ENCODE measurements at regions not wholly inside any gene's neighbourhood (a gene's known extent, or its start where the extent isn't known, plus 50 kb on each side); places are given as distances from the start of the nearest gene placed in this dataset.

DNA sequence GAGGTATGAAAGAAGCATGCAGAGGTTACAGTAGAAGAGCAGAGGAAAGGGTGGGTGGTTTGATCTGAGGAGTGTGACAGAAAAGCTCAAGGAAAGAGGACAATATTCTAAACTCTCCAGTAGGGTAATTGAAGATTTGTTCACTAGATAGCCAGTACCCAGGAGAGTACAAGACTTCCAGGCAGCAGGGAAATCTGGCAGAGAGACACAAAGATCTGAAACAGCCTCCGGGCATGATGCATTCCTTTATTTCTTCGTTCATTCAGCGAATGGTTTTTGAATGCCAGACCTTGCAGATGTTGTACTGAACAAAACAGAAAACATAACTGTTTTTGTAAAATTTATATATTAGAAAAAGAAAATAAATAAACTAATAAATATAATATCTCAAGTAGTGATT, 766.6 kb downstream of the FAT4 start:
- intact Hi-C loops (cut with DNase I, micrococcal nuclease): no loop called here
- DNase-seq: no peak
- H3K4me3 ChIP-seq: no peak overlapping the region
- ATAC-seq: no peak
- no peaks in the 10 kb centered on the region for H3K36me3 ChIP-seq (ENCODE audit: low read depth)
- TF ChIP-seq, protein P1, sequence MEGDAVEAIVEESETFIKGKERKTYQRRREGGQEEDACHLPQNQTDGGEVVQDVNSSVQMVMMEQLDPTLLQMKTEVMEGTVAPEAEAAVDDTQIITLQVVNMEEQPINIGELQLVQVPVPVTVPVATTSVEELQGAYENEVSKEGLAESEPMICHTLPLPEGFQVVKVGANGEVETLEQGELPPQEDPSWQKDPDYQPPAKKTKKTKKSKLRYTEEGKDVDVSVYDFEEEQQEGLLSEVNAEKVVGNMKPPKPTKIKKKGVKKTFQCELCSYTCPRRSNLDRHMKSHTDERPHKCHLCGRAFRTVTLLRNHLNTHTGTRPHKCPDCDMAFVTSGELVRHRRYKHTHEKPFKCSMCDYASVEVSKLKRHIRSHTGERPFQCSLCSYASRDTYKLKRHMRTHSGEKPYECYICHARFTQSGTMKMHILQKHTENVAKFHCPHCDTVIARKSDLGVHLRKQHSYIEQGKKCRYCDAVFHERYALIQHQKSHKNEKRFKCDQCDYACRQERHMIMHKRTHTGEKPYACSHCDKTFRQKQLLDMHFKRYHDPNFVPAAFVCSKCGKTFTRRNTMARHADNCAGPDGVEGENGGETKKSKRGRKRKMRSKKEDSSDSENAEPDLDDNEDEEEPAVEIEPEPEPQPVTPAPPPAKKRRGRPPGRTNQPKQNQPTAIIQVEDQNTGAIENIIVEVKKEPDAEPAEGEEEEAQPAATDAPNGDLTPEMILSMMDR (IDR thresholded peaks at IDR 0.05): no peak
- H3K9me3 ChIP-seq: no peaks in the 10 kb centered on the region
- H3K4me1 ChIP-seq (ENCODE audit: low read depth): no peaks in the 10 kb centered on the region

DNA sequence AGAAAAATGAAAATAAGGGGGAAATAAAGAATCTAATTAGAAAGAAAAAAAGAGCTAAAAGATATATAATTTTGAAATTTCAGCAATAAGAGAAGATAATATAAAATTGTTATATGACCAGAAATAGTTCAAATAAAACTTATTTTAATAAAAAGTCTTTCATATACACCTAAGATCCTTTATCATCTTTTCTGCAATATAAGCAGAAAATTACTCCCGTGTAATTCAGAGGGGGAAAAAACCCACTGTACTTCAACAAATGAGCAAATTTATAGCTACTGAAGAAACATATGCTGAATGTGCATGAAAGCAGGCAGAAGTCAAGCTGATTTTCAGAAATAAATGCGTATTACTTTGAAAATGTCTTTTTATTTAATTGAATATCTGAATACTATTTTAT, 771.3 kb downstream of the FAT4 start:
- DNase-seq (no peak), ATAC-seq (no peak)
- Histone ChIP-seq H3K36me3 (ENCODE audit: low read depth) (no peaks in the 10 kb centered on the region), H3K4me3 (no peak overlapping the region), H3K9me3 (no peaks in the 10 kb centered on the region), H3K4me1 (ENCODE audit: low read depth) (no peaks in the 10 kb centered on the region)
- TF ChIP-seq, protein P1 (IDR thresholded peaks at IDR 0.05): no peak
- intact Hi-C loops (cut with DNase I, micrococcal nuclease): no loop called here

DNA sequence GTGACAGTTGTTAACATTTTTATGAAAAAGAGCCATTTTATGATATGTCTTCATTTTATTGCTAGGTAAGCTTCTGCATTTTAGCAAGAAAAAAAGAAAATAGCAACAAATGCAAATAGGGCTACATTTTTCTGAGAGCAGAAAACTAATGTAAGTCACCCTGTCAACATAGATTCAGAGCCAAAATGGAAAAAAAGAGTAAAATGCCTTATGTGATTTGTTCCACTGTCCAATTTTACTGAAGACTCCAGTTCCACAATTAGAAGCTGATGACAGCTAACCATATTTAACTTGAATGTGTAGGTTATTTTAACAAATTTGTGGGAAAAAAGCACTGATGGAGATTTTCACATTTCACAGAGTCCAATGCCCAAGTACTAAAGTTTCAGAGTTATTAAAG, 772.3 kb downstream of the FAT4 start:
- Histone ChIP-seq H3K36me3 (ENCODE audit: low read depth) (no peaks in the 10 kb centered on the region), H3K4me1 (ENCODE audit: low read depth) (no peaks in the 10 kb centered on the region), H3K9me3 (no peaks in the 10 kb centered on the region), H3K4me3 (no peak overlapping the region)
- no peak for DNase-seq
- ATAC-seq: no peak
- TF ChIP-seq, protein P1 (IDR thresholded peaks at IDR 0.05): no peak
- intact Hi-C loops (cut with DNase I, micrococcal nuclease): no loop called here

GRCh38 chr4:126097155-126097799, 782.5 kb downstream of the FAT4 start:
- no peak for DNase-seq
- Histone ChIP-seq H3K4me1 (ENCODE audit: low read depth) (no peaks in the 10 kb centered on the region), H3K9me3 (no peaks in the 10 kb centered on the region), H3K4me3 (no peak overlapping the region), H3K36me3 (ENCODE audit: low read depth) (no peaks in the 10 kb centered on the region)
- intact Hi-C loops (cut with DNase I, micrococcal nuclease): no loop called here
- TF ChIP-seq, protein P1 (IDR thresholded peaks at IDR 0.05): no peak
- ATAC-seq: no peak

GRCh38 chr4:126106658-126107057, 791.9 kb downstream of the FAT4 start:
- no peak for ATAC-seq
- Histone ChIP-seq H3K36me3 (ENCODE audit: low read depth) (no peaks in the 10 kb centered on the region), H3K4me3 (no peak overlapping the region), H3K4me1 (ENCODE audit: low read depth) (no peaks in the 10 kb centered on the region), H3K9me3 (peaks cover 6% of the 10 kb centered on the region)
- intact Hi-C loops (cut with DNase I, micrococcal nuclease): no loop called here
- no peak for DNase-seq
- TF ChIP-seq, protein P1 (IDR thresholded peaks at IDR 0.05): no peak

DNA sequence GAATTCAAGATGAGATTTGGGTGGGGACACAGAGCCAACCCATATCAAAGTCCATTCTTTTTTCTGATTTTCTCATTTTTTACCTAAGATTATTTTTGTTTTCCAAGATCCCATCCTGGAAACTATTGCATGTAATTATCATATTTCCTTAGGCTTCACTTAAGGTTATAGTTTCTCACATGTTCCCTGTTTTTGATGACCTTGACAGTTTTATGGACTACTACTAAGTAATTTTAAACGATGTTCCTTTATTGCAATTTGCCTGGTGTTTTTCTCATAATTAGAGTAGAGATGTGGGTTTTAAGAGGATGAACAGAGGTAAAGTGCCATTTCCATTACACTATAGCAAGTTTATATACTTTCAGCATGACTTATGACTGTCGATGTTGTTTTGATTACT, 795.1 kb downstream of the FAT4 start:
- Histone ChIP-seq H3K36me3 (ENCODE audit: low read depth) (no peaks in the 10 kb centered on the region), H3K9me3 (peaks cover 23% of the 10 kb centered on the region), H3K4me1 (ENCODE audit: low read depth) (no peaks in the 10 kb centered on the region), H3K4me3 (no peak overlapping the region)
- intact Hi-C loops (cut with DNase I, micrococcal nuclease): no loop called here
- DNase-seq: no peak
- ATAC-seq: no peak
- TF ChIP-seq, protein P1 (IDR thresholded peaks at IDR 0.05): no peak
